ENCODE measurements at regions not wholly inside any gene's neighbourhood (a gene's known extent, or its start where the extent isn't known, plus 50 kb on each side); places are given as distances from the start of the nearest gene placed in this dataset.

DNA sequence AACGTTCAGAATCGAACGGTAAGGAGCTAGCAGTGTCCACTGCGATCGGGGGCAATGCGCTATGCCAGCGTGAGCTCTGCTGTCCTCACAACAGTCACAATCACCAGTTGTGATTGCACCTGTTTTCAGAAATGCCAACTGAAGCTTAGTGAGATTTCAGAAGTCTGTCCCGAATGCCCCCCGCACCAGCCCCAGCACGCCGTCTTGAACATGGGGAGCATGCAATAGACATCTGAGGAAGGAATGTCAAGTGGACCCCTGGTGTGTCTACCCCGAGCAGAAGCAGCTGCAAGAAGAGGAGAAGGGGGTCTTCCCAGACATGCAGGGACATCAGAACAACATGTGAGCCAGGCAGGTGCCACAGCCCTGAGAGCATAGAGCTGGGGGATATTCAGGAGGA lies 125.7 kb upstream of the CHST15 start:
- no TSS peak for BruUV-seq (replicated peaks)
- Mint-ChIP-seq H3K9me3 (ENCODE audit: low read depth, unreplicated experiment) (no peaks in the 10 kb centered on the region), H3K36me3 (ENCODE audit: insufficient read depth, unreplicated experiment) (no peaks in the 10 kb centered on the region), H3K4me3 (ENCODE audit: low read depth, unreplicated experiment) (no peak overlapping the region), H3K27me3 (ENCODE audit: unreplicated experiment) (peaks cover 13% of the 10 kb centered on the region), H3K27ac (ENCODE audit: unreplicated experiment) (no peak overlapping the region), H3K4me1 (ENCODE audit: low read depth, unreplicated experiment) (no peaks in the 10 kb centered on the region)
- DNase-seq = no peak
- TF ChIP-seq, protein P1, sequence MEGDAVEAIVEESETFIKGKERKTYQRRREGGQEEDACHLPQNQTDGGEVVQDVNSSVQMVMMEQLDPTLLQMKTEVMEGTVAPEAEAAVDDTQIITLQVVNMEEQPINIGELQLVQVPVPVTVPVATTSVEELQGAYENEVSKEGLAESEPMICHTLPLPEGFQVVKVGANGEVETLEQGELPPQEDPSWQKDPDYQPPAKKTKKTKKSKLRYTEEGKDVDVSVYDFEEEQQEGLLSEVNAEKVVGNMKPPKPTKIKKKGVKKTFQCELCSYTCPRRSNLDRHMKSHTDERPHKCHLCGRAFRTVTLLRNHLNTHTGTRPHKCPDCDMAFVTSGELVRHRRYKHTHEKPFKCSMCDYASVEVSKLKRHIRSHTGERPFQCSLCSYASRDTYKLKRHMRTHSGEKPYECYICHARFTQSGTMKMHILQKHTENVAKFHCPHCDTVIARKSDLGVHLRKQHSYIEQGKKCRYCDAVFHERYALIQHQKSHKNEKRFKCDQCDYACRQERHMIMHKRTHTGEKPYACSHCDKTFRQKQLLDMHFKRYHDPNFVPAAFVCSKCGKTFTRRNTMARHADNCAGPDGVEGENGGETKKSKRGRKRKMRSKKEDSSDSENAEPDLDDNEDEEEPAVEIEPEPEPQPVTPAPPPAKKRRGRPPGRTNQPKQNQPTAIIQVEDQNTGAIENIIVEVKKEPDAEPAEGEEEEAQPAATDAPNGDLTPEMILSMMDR (IDR thresholded peaks at IDR 0.05; ENCODE audit: unreplicated experiment) = no peak
- CTCF ChIA-PET = no interaction called here
- intact Hi-C loops (cut with micrococcal nuclease; ENCODE audit: unreplicated experiment) = no loop called here

DNA sequence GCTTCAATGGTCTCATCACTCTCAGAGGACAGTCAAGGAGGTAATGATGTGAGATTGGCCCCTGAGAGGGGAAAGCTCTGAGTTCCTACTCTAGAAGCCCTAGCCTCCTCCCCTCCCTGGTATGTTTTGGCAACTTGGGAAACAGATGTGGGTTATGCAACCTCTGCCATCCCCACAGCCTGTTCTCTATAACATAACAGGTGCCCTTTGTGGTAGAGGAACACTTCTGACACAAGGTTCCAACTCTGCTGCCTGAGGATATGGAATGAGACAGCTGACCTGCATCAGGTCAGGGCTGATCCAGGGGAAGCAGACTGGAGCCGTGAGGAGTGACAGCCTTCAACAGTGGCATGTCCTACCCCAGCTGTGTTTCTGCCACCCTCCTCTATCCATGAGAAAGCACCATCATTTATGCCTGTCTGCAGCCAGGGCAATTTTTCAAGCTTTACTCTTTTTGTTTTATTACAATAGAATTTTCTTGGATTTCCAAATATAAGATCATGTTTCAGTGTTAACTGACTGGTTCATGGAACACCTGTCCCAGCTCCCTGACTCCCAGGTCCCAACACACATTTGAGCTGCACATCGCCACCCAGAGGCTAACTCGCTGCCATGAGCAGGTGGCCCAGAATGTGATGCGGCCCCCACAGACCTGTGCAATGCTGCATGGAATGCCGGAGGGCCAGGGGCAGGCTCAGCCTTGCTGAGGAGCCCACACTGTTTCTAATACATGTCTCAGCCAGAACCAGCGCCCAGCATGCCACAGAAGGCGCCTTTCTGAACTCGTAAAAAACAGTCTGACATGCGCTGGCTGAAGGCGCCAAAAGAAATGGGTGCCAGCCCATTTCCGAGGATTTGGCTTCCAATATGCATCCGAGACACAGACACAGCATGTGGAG lies 124.8 kb upstream of the CHST15 start:
- no peak for DNase-seq

DNA sequence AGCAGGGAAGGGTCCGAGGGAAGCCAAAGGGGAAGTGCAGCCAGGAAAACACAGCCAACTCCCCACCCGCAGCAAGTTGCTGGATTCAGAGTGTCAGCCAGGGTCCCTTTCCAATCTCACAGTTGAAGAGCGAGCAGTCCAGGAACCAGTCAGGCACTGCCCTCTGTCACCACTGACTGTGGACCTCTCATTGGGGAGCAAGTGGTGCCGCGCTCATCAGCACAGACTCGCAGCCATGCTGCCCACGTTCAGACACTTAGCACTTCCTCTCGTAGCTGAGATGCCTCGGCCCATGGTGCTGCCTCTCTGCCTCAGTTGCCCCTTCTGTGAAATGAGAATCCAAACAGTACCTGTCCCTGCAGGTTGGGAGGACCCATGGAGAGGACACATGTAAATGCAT lies 123.6 kb upstream of the CHST15 start:
- H3K9me3 Mint-ChIP-seq (ENCODE audit: low read depth, unreplicated experiment) = no peaks in the 10 kb centered on the region
- H3K4me1 Mint-ChIP-seq (ENCODE audit: low read depth, unreplicated experiment) = no peaks in the 10 kb centered on the region
- DNase-seq = no peak
- H3K36me3 Mint-ChIP-seq (ENCODE audit: insufficient read depth, unreplicated experiment) = no peaks in the 10 kb centered on the region
- CTCF ChIA-PET = interaction anchor here (0.5 to 0.7 kb wide), 2 partner anchors 9 to 70 kb away, joined by 3 to 5 read pairs; no protein-coding TSS in a partner anchor
- BruUV-seq (replicated peaks) = no TSS peak
- H3K27me3 Mint-ChIP-seq (ENCODE audit: unreplicated experiment) = peaks cover 13% of the 10 kb centered on the region
- intact Hi-C loops (cut with micrococcal nuclease; ENCODE audit: unreplicated experiment) = no loop called here
- H3K27ac Mint-ChIP-seq (ENCODE audit: unreplicated experiment) = no peak overlapping the region
- TF ChIP-seq, protein P1 (IDR thresholded peaks at IDR 0.05; ENCODE audit: unreplicated experiment) = no peak
- H3K4me3 Mint-ChIP-seq (ENCODE audit: low read depth, unreplicated experiment) = no peak overlapping the region

More for the DNA sequence above, 124.8 kb upstream of the CHST15 start:
- no TSS peak for BruUV-seq (replicated peaks)
- TF ChIP-seq, protein P1 (IDR thresholded peaks at IDR 0.05; ENCODE audit: unreplicated experiment) = no peak
- Mint-ChIP-seq H3K27ac (ENCODE audit: unreplicated experiment) (no peak overlapping the region), H3K9me3 (ENCODE audit: low read depth, unreplicated experiment) (no peaks in the 10 kb centered on the region), H3K4me1 (ENCODE audit: low read depth, unreplicated experiment) (no peaks in the 10 kb centered on the region), H3K27me3 (ENCODE audit: unreplicated experiment) (peaks cover 13% of the 10 kb centered on the region), H3K36me3 (ENCODE audit: insufficient read depth, unreplicated experiment) (no peaks in the 10 kb centered on the region), H3K4me3 (ENCODE audit: low read depth, unreplicated experiment) (no peak overlapping the region)
- CTCF ChIA-PET = interaction anchor here (0.7 to 1.0 kb wide), 2 partner anchors 10 to 223 kb away, joined by 3 to 5 read pairs; no protein-coding TSS in a partner anchor
- intact Hi-C loops (cut with micrococcal nuclease; ENCODE audit: unreplicated experiment) = no loop called here

DNA sequence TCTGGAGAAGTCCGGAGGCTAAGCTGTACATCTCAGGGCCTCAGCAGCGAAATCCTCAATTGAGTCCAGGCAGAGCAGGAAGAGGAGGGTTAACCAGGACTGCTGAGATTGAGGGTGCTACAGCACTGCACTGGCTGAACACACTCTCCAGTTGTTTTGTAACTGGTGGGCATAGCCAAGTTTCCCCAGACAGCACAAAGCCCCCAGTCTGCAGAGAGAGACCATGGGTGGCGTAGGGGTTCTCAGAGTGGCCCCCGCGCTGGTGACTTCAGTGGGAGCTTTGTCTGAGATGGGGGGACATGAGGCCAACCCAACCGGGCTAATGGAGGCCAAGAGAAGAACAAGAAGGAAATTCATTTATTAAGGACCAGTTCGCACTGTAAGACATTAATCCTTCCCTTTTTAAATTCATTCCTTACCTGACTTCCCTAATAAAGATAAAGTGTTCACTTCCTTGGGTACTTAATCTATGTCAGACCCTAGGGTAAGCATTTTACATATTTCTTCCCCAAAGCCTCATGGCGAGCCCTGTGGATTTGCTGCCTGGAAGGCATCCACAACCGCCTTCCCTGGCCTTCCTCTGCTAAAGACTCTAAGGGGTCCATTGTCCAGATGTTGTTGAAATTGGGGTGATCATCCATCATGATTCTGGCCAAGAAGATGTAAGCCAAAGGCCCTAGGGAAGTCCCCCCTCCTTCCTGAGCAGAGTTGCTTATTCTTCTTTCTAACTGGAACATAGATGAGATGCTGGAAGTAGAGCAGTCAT lies 121.4 kb upstream of the CHST15 start:
- peaks cover under 1% of the 10 kb centered on the region for H3K9me3 Mint-ChIP-seq (ENCODE audit: low read depth, unreplicated experiment)
- intact Hi-C loops (cut with micrococcal nuclease; ENCODE audit: unreplicated experiment) = no loop called here
- TF ChIP-seq, protein P1 (IDR thresholded peaks at IDR 0.05; ENCODE audit: unreplicated experiment) = no peak
- CTCF ChIA-PET = no interaction called here
- H3K4me3 Mint-ChIP-seq (ENCODE audit: low read depth, unreplicated experiment) = no peak overlapping the region
- H3K36me3 Mint-ChIP-seq (ENCODE audit: insufficient read depth, unreplicated experiment) = no peaks in the 10 kb centered on the region
- H3K4me1 Mint-ChIP-seq (ENCODE audit: low read depth, unreplicated experiment) = no peaks in the 10 kb centered on the region
- H3K27me3 Mint-ChIP-seq (ENCODE audit: unreplicated experiment) = peaks cover 7% of the 10 kb centered on the region
- no peak for DNase-seq
- no TSS peak for BruUV-seq (replicated peaks)
- no peak overlapping the region for H3K27ac Mint-ChIP-seq (ENCODE audit: unreplicated experiment)

All from Calu3 (cell line).